ENCODE measurements at regions not wholly inside any gene's neighbourhood (a gene's known extent, or its start where the extent isn't known, plus 50 kb on each side); places are given as distances from the start of the nearest gene placed in this dataset.

DNA sequence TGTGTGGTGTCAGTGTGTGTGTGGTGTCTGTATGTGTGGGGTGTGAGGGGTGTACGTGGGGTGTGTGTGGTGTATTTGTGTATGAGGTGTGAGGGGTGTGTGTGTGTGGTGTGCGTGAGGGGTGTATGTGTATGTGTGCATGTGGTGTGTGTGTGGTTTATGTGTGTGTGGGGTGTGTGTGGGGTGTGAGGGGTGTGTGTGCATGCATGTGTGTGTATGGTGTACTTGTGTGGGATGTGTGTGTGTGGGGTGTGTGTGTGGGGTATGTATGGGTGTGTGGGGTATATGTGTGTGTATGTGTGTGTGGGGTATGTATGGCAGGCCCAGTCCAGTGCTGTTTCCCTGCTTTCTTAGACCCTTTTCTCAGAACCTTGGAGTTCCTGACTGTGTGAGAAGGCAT is 83.3 kb downstream of the PTTG1 start:
- TF ChIP-seq, protein P1, sequence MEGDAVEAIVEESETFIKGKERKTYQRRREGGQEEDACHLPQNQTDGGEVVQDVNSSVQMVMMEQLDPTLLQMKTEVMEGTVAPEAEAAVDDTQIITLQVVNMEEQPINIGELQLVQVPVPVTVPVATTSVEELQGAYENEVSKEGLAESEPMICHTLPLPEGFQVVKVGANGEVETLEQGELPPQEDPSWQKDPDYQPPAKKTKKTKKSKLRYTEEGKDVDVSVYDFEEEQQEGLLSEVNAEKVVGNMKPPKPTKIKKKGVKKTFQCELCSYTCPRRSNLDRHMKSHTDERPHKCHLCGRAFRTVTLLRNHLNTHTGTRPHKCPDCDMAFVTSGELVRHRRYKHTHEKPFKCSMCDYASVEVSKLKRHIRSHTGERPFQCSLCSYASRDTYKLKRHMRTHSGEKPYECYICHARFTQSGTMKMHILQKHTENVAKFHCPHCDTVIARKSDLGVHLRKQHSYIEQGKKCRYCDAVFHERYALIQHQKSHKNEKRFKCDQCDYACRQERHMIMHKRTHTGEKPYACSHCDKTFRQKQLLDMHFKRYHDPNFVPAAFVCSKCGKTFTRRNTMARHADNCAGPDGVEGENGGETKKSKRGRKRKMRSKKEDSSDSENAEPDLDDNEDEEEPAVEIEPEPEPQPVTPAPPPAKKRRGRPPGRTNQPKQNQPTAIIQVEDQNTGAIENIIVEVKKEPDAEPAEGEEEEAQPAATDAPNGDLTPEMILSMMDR (IDR thresholded peaks at IDR 0.05) = no peak
- TF ChIP-seq POLR2AphosphoS5 (IDR thresholded peaks at IDR 0.05; ENCODE audit: insufficient read depth in 1 of 2, low read depth in 1 of 2) = no peak
